Thoracic aorta (tissue), 2 donors: ENCODE measurements at regions not wholly inside any gene's neighbourhood (a gene's known extent, or its start where the extent isn't known, plus 50 kb on each side); places are given as distances from the start of the nearest gene placed in this dataset.

ENCODE experiments used
- ATAC-seq: fragments of 150-250 bp; one replicate; pipeline ENCODE4 v1.8.0; 2017; ENCODE audit warnings: low read depth; ENCODE audit not compliant: insufficient number of reproducible peaks, low FRiP score
- DNase-seq: peaks from one replicate; pipeline ENCODE4 v3.0.0-alpha.2; 2020; ENCODE audit warnings: low spot score
- H3K27ac ChIP-seq, 2 donors: fragments of 200-600 bp; sonication (generic); 1 replicate in 1 of 2; 2 replicates in 1 of 2; pipeline ENCODE4 v1.5.1; 2016; ENCODE audit warnings: mild to moderate bottlenecking in 2 of 2, moderate library complexity in 2 of 2
- H3K27me3 ChIP-seq: fragments of 200-600 bp; sonication (generic); replicated peaks from 2 replicates; pipeline ENCODE4 v1.6.0; 2016; ENCODE audit warnings: mild to moderate bottlenecking; ENCODE audit not compliant: insufficient read depth
- H3K36me3 ChIP-seq: fragments of 200-600 bp; sonication (generic); one replicate; pipeline ENCODE4 v1.5.1; 2016
- H3K4me1 ChIP-seq, 2 donors: fragments of 200-600 bp; sonication (generic); 1 replicate in 1 of 2; 2 replicates in 1 of 2; pipeline versions ENCODE4 v1.5.1 to v1.6.0; 2016; ENCODE audit warnings: low read depth in 2 of 2, mild to moderate bottlenecking in 1 of 2; ENCODE audit not compliant: control insufficient read depth in 1 of 2
- H3K4me3 ChIP-seq: fragments of 200-600 bp; sonication (generic); 2 replicates; pipeline ENCODE4 v1.5.1; 2016; ENCODE audit warnings: mild to moderate bottlenecking
- H3K9me3 ChIP-seq: fragments of 200-600 bp; sonication (generic); 2 replicates; pipeline ENCODE4 v1.5.1; 2016
- TF ChIP-seq, protein P1 (sequence below): fragments of 200-600 bp; sonication (generic); IDR thresholded peaks from one replicate; pipeline ENCODE4 v1.5.1; 2019; ENCODE audit warnings: antibody characterized with exemption

DNA sequence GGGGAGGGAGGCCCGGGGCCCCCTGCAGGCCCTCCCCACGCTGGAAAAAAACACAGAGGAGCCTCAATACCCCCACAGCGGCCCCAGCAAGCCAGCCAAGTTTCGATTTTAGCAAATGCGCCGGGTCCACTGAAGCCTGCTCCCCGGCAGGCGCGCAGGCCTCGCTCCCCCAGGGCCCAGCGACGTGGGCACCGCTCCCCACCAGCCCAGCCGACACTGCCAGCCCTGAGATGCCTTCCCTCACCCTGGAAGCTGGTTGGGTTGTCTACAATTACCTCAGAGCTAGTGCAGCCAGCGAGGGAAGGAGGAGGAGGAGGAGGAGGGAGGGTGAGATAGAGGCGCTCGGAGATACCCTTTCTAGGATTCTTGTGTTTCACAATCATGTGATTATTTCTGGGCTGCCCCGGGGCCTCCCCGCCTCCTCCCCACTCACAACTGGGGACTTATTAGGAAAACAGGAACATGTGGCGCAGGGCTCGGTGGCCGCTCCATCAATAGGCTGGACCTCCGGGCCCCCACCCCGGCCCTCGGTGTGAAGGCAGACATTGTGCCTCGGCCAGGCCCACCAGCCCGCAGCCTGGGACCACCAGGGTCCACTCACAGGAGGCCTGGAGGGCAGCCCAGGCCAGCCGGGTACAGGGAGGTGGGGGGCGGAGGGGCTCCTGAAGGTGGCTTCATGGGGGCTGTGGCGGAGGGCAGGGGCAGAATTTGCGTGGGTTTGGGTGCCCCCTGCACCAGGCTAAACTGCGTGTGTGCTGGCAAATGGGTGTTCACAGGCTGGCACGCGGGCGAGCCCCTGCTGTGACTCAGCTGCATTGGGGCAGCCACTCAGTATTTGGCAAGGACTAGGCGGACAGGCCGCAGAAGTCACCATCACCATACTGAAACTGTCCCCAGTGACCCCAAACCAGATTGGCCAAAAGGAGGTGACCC, 109.9 kb downstream of the NCOR2 start:
- H3K9me3 ChIP-seq, result no peaks in the 10 kb centered on the region
- TF ChIP-seq, protein P1, sequence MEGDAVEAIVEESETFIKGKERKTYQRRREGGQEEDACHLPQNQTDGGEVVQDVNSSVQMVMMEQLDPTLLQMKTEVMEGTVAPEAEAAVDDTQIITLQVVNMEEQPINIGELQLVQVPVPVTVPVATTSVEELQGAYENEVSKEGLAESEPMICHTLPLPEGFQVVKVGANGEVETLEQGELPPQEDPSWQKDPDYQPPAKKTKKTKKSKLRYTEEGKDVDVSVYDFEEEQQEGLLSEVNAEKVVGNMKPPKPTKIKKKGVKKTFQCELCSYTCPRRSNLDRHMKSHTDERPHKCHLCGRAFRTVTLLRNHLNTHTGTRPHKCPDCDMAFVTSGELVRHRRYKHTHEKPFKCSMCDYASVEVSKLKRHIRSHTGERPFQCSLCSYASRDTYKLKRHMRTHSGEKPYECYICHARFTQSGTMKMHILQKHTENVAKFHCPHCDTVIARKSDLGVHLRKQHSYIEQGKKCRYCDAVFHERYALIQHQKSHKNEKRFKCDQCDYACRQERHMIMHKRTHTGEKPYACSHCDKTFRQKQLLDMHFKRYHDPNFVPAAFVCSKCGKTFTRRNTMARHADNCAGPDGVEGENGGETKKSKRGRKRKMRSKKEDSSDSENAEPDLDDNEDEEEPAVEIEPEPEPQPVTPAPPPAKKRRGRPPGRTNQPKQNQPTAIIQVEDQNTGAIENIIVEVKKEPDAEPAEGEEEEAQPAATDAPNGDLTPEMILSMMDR, result no peak
- no peaks in the 10 kb centered on the region for H3K27me3 ChIP-seq
- peak overlapping the region; percentile 70 for H3K4me3 ChIP-seq
- DNase-seq, result peak; percentile 78
- H3K36me3 ChIP-seq, result peaks cover 4% of the 10 kb centered on the region
- H3K27ac ChIP-seq, result peak overlapping the region; percentile 92 to 94
- peaks cover 28 to 54% of the 10 kb centered on the region in 2 donors for H3K4me1 ChIP-seq
- peak; percentile 73 for ATAC-seq

DNA sequence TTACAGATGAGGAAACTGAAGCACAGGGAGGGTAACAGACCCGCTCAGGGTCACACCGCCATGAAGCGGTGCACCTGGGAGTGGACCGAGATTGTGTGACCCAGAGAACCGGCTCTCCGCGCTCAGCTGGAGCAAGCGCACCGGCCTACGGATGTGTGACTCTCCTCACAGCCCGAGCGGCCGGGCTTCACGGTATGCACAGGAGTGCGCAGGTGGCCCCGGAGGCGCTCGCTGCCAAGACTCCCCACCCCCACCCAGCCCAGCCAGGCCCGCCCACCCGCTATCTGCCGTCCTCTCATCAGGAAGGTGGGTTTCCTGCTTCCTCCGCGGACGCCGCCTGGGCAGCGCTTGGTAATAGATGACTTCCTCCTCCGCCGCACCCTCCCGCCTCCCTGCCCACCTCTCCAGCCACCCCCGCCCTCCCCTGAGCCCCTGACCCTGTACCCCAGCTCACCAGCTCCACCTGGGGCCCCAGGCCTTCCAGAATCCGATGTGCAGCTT, 110.7 kb downstream of the NCOR2 start:
- ATAC-seq, result no peak
- peaks cover 33 to 61% of the 10 kb centered on the region in 2 donors for H3K4me1 ChIP-seq
- TF ChIP-seq, protein P1, result no peak
- peak overlapping the region; percentile 92 to 94 for H3K27ac ChIP-seq
- H3K36me3 ChIP-seq, result peaks cover 4% of the 10 kb centered on the region
- no peaks in the 10 kb centered on the region for H3K9me3 ChIP-seq
- no peaks in the 10 kb centered on the region for H3K27me3 ChIP-seq
- no peak for DNase-seq
- H3K4me3 ChIP-seq, result peak overlapping the region; percentile 70

DNA sequence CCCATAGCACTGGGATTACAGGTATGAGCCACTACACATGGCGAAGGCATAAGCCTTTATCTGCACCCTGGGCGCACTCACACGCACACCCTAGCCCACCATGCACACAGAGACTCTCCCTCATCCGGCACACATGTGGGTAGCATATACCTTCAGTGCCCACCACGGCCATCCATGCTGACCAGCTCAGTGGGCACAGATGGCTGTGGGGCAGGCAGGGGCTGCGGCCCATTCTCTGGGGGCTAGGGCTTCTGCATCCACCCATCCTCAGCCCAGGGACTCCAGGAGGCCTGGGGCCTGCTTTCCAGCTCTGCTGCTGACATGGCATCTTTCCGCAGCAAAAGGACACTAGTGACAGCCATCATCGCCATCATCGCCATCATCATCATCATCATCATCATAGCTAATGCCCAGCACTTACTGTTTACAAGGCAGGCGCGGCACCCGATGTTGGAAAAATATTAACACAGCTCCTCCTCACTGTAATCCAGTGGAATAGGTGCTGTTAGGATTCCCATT, 111.2 kb downstream of the NCOR2 start:
- ATAC-seq, result no peak
- Histone ChIP-seq H3K4me1 (peaks cover 33 to 64% of the 10 kb centered on the region in 2 donors), H3K27ac (no peak overlapping the region), H3K9me3 (no peaks in the 10 kb centered on the region), H3K4me3 (no peak overlapping the region), H3K27me3 (no peaks in the 10 kb centered on the region), H3K36me3 (peaks cover 4% of the 10 kb centered on the region)
- TF ChIP-seq, protein P1, result no peak
- DNase-seq, result no peak

DNA sequence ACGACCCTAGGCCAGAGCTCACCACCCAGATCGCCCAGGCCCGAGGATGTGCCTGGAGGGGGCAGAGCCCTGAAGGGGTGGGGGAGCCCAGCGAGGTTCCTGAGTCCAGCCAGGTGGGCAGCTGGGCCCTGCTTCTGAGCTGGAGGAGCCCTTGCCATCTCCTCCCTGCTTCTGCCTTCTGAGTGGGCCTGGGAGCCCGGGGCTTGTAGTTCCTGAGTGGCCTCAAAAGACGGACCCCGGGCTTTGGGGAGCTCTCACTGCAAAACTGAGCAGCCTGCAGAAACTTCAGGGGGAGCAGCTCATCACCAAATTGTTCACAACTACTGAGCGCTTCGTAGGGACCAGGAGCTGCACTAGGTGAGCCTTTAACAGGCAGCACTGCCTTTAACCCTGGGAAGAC, 112.1 kb downstream of the NCOR2 start:
- Histone ChIP-seq H3K9me3 (no peaks in the 10 kb centered on the region), H3K27me3 (no peaks in the 10 kb centered on the region), H3K4me1 (peaks cover 33 to 67% of the 10 kb centered on the region in 2 donors), H3K4me3 (no peak overlapping the region), H3K36me3 (no peaks in the 10 kb centered on the region), H3K27ac (peak overlapping the region; percentile 74 to 82)
- DNase-seq (no peak), ATAC-seq (no peak)
- TF ChIP-seq, protein P1, result no peak

DNA sequence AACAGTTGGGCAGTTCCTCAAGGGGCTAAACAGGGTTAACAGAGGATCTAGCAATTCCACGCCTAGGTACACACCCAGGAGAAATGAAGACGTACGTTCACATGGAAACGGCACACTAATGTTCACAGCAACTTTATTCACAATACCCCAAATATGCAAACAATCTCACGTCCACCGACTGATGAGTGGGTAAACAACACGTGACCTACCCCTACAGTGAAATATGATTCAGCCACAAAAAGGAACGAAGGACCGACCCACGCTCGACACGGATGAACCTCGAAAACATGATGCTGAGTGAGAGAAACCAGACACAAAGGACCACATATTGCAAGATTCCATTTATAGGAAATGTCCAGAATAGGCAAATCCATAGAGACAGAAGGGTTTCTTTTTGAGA, 112.7 kb downstream of the NCOR2 start:
- H3K4me1 ChIP-seq, result peaks cover 33 to 67% of the 10 kb centered on the region in 2 donors
- no peaks in the 10 kb centered on the region for H3K9me3 ChIP-seq
- H3K4me3 ChIP-seq, result no peak overlapping the region
- ATAC-seq (no peak), DNase-seq (no peak)
- TF ChIP-seq, protein P1, result no peak
- no peaks in the 10 kb centered on the region for H3K36me3 ChIP-seq
- no peaks in the 10 kb centered on the region for H3K27me3 ChIP-seq
- peak overlapping the region; percentile 74 to 82 for H3K27ac ChIP-seq
